GM18511 (cell line): ENCODE measurements at regions not wholly inside any gene's neighbourhood (a gene's known extent, or its start where the extent isn't known, plus 50 kb on each side); places are given as distances from the start of the nearest gene placed in this dataset.

Experiments used
- ATAC-seq: cut with Tn5 transposase; IDR thresholded peaks from one replicate; pipeline ENCODE4 v1.9.1; 2021; ENCODE audit warnings: mild to moderate bottlenecking, moderate library complexity; ENCODE audit not compliant: unreplicated experiment

DNA sequence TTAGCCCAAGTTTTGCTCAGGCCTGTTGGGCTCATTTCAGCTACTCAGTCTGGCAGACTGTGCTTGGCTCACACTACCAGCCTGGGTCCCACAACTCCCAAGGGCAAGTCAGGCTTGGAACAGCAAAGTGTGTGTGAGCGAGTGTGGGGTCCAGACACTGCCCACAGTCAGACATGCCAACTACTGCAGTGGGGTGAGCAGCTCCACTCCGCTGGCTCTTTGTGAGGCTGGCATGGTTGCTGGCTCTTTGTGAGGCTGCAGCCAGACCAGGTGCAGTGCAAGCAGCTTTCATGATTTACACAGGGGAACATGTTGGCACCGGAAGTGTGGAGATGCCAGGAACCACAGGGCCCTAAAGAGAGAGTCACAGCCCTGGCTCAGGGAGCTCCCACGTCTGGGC, 606.7 kb upstream of the FAM174A start:
- ATAC-seq = no peak

DNA sequence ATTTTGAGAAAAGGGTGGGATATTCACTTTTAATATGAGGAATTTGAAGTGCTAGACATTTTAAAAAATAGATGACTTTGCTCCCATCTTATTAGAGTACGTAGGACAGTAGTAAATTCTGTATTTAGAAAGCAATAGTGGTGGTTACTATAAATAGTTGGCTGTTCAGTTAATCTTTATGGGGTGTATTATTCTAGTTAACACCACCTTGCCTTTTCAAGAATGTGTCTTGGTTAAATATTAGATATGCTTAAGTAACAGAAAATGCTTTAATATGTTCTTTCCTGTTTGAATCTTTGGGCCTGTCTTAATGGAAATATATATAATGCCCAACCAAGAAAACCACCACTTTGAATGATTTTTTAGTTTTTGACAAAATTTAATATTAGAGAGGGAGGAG, 608.7 kb upstream of the FAM174A start:
- peak; percentile 78 for ATAC-seq

DNA sequence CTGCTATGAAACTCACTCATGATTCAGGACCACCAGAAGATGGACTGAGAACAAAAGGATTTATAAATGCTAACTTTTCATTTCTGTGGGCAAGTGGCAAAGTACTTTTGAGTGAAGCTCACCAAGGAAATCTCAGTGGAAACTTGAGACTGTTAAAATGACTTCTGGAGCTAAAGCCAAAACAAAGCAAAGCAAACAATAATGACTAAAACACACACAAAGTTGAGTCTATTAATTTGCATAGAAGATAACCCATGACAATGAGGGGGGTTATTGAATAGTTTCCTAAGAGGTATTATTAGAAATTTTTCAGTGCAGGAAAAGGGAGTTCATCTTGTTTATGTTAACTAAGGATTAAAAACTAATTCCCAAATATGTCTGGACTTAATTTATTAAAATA, 612.8 kb upstream of the FAM174A start:
- no peak for ATAC-seq

DNA sequence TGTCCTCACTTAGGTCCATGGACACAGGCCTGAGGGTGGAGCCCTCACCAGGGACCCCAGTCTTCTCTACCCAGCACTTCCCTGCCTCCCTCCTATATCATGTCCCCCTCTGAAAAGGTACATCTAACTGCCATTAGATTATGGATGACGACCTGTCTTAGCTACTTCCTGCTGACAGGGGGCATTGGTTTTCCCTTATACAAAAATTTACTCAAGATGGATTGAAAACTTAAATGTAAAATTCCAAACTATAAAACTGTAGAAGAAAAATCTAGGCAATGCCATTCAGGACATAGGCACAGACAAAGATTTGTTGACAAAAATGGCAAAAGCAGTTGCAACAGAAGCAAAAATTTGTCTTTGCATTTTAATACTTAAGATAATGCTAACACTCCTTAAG, 623.2 kb upstream of the FAM174A start:
- ATAC-seq = no peak

DNA sequence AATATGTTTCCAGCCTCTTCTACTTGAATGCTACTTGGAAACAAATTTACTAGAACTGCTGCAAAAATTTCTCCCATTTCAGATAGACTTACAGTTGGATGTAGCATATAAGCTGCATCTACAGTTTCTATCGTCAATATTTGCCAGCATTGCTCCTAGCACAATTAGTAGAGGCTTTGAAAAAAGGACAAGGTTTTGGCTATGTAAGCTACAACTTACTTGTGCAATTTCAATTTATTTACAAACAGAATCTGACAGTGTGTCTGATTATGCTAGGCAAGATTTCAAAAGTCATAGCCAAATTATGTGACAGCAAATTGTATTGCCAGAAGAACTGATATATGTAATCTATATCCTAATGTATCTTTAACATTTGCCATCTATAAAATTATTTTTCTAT, 628.4 kb upstream of the FAM174A start:
- no peak for ATAC-seq

DNA sequence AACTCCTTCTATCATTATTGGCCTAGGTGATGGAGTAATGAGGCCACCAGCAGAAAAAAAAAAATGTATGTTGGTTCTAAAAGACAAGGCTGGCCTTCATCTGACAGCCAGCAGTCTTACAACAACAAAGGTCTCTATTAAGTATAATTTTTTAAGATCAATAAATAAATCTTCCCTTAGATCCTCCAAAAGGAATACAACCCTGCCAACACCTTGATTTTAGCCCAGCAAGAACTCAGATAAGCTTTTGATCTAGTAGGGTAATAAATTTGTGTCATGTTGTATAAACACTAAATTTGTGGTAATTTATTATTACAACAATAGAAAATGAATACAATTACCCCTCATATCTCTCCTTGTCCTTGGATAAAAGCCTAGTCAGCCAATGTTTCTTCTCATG, 633.2 kb upstream of the FAM174A start:
- no peak for ATAC-seq

DNA sequence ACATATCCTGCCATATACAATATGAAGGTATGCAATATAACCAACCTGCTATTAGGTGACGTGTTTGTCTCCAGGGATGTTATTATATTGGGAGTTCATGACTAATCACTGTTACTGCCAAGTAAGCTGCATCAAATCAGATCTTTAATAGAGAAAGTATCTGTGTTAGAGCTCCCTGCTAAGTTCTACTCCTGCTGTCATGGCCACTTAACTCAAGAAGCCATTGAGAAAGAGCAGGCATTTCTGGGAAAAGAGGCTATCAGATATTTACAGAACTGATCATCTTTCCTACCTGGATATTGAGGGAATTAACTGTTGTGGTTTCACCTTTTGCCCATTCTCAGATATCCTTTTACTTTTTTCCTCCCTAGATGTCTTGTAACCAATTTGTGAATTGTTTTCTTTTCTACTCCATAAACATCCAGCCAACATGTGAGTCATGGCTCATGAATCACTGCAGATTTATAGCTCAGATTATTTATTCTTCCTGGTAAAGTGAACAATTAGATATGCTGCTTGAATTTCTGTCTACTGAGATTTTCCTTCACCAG, 634.8 kb upstream of the FAM174A start:
- ATAC-seq = no peak

DNA sequence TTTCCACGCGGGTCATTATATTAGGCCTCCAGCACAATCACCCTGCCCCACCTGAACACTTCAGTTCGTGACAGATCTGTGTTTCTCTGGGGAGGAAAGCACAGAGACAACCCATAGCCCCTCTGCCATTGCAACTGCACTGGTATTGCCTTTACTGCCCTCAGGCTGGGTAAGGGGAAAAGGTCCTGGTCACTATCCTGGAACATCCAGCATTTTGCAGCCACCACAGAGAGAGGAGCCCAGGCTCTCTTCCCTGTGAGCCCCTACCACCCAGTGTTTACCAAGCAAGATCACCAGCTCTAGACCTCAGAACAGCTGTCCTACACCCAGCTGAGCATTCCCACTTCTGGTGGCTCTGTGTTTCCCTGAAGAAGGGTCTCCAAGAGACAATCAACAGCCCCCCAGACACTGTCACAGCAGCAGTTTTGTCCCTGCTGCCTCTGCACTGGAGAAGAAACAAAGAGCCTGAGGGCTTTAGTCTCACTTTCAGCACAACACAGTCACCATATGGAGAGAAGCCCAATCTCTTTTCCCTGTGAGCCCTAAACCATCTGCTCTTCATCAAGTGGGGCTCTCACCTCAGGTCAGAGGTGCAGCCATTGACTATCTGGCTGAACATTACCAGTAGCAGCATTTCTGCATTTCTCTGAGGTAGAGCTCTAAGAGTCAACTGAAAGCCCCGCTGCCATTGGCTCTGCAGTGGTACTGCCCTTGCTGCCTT, 655.2 kb upstream of the FAM174A start:
- no peak for ATAC-seq

DNA sequence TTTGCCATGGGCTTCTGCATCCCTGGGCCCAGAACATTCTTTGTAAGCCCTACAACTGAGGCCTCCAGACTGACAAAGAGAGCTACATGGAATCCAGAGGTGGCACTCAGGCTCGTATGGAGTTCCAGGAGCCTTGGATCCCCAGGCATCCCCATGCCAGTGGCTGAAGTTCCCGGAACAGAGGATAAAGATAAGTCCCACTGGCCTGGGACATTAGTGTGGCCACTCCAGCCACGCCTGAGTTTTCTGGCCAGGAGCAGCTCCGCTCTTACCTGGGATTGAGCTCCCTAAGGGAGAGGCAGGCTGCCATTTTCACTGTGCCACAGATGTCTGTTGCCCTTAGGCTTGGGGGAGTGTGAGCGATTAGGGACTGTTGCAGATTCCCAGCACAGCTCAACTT, 656.3 kb upstream of the FAM174A start:
- no peak for ATAC-seq

DNA sequence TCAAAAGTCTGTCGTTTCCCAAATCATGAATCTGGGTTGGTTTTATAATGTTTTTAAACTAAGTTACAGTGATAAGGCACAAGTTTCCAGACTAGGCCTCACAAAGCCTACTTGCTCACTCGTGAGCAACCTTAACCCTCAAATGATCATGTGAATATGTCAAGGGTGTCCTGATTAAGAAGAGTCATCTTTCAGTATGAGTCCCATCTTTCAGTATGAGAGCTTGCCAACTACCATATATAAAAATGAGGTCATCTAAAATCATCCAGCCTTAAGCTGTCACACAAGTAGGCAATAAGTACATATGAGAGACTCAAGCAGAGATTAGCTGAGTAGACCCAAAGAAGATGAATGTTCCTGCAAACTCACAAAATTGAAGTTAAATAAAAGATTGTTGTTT, 668.4 kb upstream of the FAM174A start:
- ATAC-seq = peak; percentile 97

DNA sequence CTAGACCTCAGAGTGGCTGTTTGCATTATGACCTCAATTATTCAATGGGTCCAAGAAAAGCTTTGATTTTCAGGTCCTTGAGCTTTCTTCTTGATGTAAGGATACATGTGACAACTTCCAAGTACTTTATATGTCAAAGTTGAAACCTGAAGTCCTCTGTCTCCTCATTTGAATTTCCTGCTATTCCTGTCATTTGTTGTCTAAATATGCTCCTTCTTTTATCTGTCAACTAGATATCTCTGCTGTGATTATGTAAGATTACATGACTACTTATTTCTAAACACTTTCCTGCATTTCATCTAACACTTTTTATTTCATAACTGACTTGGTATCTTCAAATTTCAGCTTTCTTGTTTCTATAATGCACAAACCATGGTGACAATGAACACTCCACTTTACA, 670.0 kb upstream of the FAM174A start:
- ATAC-seq = no peak

DNA sequence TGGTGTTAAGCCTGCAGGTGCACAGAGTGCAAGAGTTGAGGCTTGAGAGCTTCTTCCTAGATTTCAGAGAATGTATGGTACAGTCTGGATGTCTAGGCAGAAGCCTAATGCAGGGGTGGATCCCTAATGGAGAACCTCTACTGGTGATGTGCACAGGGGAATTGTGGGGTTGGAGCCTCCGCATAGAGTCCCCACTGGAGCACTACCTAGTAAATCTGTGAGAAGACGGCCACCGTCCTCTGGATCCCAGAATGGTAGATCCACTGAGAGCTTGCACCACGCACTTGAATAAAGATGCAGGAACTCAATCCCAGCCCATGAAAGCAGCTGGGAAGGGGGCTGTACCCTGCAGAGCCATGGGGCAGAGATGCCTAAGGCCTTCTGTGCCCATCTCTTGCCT, 699.4 kb upstream of the FAM174A start:
- ATAC-seq = no peak

DNA sequence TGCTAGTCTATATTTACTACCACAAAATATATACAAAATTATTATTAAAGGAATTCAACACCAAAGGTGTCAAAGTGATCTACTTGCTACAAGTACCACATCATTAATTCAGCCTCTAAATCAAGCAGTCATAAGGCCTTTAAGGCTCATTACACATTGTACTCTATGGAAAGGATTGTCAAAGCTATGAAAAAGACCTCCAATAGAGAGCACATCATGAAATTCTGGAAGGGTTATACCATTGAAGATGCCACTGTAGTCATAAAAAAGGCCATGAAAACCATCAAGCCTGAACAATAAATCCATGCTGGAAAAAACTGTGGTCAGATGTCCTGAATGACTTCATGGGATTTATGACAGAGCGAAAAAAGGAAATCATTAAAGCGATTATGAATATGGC, 708.0 kb upstream of the FAM174A start:
- no peak for ATAC-seq

DNA sequence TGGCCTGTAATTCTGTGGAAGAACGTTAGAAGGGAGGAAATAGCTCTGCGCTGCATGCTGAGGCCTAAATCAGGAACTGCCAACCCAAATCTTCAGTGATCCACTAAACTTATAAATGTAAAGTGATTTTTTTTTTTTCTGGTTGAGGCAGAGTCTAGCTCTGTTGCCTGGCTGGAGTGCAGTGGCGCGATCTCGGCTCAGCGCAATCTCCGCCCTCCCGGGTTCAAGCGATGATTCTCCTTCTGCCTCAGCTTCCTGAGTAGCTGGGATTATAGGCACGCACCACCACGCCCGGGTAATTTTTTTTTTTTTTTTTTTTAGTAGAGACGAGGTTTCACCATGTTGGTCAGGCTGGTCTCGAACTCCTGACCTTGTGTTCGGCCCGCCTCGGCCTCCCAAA, 717.4 kb upstream of the FAM174A start:
- no peak for ATAC-seq

DNA sequence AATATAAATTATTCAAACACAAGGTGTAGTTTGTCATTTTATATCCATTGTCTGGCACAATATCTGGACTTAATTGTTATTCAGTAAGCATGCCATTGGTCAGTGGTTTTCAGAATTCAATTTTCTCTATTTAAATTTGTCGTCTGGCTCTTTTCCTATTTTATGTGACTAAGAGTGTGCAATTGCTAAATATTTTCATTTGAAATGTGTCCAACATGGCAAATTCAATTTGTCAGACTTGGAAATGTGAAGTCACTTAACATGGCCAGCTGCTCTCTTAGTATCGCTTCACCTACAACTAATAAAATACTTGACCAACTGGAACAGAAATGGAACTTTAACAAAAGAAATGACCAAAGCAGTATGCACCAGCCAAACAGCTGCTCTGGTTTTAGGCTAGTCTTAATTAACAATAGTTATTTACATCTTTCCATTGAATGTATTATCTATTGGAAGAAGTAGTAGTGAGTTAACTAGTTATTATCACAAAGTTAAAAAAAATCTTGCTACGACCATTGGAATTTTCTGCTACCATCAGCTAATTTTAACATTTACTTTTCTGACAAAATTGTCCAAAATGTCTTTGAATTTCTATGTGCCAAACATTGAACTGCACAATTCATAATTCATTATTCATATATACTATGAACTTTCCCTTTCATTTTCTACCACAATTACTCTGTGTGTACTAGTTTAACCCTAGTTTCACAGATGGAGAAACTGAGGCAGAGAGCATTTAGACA, 720.7 kb upstream of the FAM174A start:
- no peak for ATAC-seq

DNA sequence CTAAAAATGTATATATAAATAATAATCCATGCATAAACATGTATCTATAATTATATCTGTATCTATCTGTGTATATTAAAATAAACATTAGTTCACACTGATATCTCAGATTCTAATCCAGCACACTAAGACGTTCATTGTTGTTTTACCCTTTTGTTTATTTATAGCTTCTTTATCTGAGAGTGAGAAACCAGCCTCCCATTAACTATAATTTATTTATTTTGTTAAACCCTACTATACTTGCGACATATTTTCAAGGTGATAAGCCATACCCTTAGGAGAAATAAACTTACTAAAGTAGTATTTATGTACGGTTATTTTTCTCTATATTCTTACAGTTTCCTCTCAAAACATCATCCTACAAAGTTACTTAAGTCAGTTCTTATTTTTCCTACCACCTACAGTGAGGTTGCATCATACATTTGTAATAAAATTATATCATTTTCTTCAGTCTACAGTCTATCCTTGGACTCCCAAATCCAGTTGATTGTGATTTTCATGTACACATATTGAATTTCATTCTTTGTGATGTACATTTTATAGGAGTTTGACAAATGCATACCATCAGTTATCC, 726.4 kb upstream of the FAM174A start:
- no peak for ATAC-seq

DNA sequence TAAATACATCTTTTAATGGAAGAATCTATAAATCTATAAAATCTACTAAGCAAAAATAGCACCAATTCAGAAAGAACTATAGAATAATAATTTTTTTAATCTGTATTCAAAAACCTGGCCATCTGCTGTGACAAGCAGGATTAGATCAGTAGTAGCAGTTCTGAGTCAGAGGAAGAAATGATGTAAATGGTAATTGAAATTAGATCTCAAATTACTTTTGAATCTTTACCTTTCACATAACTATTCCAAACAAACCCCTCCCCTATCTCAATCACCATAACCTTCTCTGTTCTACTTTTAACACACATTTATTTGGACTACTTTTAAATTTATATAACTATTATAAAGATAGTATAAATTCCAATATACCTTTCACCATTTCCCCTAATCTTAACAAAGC, 727.8 kb upstream of the FAM174A start:
- no peak for ATAC-seq

DNA sequence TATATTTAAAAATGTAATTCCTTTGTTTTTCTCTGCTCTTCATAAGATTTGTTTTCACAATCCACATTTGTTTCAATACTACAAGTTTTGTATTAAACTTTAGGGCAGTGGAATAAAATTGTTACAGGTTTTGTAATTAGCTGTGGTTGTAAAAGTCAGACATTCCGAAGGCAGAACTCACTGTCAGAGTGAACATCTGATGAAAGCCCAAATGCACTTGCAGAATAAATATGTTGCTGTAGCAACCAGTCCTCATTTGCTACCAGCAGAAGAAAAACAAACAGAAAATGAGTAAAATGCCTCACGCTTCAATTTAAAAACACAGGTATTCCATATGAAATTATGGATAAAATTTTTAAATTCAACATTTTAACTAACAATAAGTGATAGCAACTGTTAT, 740.1 kb upstream of the FAM174A start:
- no peak for ATAC-seq

DNA sequence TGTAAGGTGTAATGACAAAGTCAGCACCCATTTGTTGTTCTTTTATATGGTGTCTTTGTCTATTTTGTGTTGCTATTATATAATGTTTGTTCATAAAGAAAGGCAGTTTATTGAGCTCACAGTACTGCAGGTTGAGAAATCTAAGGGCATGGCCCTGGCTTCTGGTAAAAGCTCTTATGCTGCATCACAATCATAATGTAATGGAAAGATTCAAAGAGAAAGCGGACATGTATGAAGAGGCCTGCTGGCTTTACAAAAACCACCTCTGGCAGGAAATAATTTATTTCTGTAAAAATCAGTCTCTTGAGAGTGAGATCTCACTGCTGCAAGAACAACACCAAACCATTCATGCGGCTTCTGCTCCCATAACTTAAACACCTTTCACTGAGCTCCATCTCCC, 746.7 kb upstream of the FAM174A start:
- no peak for ATAC-seq

DNA sequence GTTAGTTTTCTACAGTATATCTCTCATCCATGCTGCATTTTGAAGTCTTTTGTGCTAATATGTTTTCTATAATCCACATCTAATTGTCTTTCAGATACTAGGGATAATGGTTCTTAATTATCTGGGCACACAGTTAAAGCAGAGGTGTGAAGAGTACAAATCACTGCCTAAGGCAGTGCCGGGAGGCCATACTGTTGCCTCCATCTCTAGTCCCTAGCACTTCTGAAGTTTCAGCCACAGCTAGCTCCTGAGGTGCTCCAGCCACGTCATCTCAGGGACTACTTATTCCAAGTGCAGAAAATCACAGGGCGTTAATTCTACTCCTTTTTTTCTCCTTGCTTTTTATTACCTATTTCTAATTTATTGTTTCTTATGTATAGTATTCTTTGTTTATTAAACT, 760.0 kb upstream of the FAM174A start:
- no peak for ATAC-seq

DNA sequence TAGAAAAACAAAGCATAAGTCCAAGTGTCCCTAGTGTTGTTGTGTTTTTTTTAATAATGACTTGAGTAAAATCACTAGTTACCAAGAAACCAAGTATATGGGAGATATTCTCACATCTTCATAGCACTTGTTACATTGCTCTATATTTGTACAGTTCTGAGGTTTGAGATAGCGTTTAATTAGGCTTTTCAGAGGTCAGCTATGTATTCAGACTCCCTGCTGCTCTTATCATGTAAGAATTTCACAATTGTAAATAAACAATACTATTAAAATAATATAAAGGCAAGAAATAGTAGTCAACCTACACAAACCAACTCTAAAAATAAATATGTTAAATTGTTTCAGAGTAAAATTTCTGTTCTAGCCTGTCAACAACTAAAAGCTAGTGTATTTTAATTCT, 761.9 kb upstream of the FAM174A start:
- ATAC-seq = no peak

DNA sequence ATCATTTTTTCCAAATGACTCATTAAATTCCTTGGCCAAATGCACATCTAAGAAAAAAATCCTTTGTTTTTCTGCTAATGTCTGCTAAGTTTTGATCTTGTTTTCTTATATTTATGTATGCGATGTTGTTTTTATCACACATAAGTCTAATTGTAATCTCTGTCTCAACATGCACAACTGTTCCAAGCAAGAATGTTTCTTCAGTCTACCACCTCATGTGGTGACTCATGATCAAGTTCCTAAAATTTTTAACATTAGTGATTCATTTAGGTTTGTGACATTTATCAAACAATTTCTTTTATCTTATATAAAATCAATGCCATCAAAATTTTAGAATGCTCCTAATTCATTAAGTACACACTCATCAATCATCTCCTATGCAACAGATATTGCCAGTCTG, 763.9 kb upstream of the FAM174A start:
- ATAC-seq = no peak
